HCT116 (cell line): ENCODE measurements at regions not wholly inside any gene's neighbourhood (a gene's known extent, or its start where the extent isn't known, plus 50 kb on each side); places are given as distances from the start of the nearest gene placed in this dataset.

Source experiments
- ATAC-seq: fragments of 200-7000 bp; cut with Tn5 transposase; 2 replicates; pipeline ENCODE4 v1.9.1; 2020; ENCODE audit warnings: mild to moderate bottlenecking, moderate library complexity
- BruUV-seq: library from RNA; stranded (reverse); fragments of 400-500 nt; replicated peaks from 2 replicates; lab custom pipeline; 2021; lab: Mats Ljungman, UMichigan
- CTCF ChIA-PET: fragments of 300-600 bp; sonication (Branson Sonifier 250); formaldehyde crosslinking; loops from one replicate; lab custom pipeline; 2021; ENCODE audit warnings: antibody characterized with exemption; lab: Charles Lee
- POLR2A ChIA-PET: fragments of 300-600, 350-600 bp; sonication (Branson Sonifier 250); formaldehyde crosslinking; loops from one replicate; lab custom pipeline; 2021; ENCODE audit warnings: antibody characterized with exemption; lab: Charles Lee
- RAD21 ChIA-PET, 2 experiments: fragments of 300-600 bp; sonication (Branson Sonifier 250); formaldehyde crosslinking; loops; one replicate each; lab custom pipeline; 2023; ENCODE audit warnings: low total read pairs in 2 of 2; ENCODE audit not compliant: uncharacterized antibody in 2 of 2, unreplicated experiment in 2 of 2, low non-redundant PET in 1 of 2; lab: Charles Lee
- DNase-seq: peaks from one replicate; pipeline ENCODE4 v3.0.0-alpha.2; 2010; ENCODE audit warnings: low read depth, low spot score
- H2AFZ ChIP-seq: fragments of 200-600 bp; shearing (Covaris generic), sonication (generic); 2 replicates; pipeline ENCODE4 v1.6.1; 2017; ENCODE audit warnings: low read depth, mixed run types, mixed read lengths, antibody characterized with exemption, low read length; ENCODE audit not compliant: poor library complexity, severe bottlenecking
- H3K27ac ChIP-seq: 2 replicates; pipeline ENCODE4 v1.5.1; 2012; ENCODE audit warnings: low read depth, low read length
- H3K27me3 ChIP-seq: fragments of 200-600 bp; sonication (generic); 2 replicates; pipeline ENCODE4 v1.6.1; 2016; ENCODE audit warnings: mixed run types, low read length, mixed read lengths; ENCODE audit not compliant: insufficient read depth
- H3K36me3 ChIP-seq, 2 experiments: fragments of 200-500 bp in 1 of 2; fragments of 200-600 bp in 1 of 2; sonication (Bioruptor generic) in 1 of 2; sonication (generic) in 1 of 2; 2 replicates each; pipeline versions ENCODE4 v1.5.1 to v1.6.1; 2014 to 2016; ENCODE audit warnings: low read length in 2 of 2, inconsistent platforms in 1 of 2, mixed read lengths in 1 of 2, mixed run types in 1 of 2; ENCODE audit not compliant: insufficient read depth in 2 of 2, control insufficient read depth in 1 of 2
- H3K4me1 ChIP-seq, 2 experiments: fragments of 200-600 bp in 1 of 2; sonication (generic) in 1 of 2; 2 replicates each; pipeline versions ENCODE4 v1.5.1 to v1.6.1; 2012 to 2017; ENCODE audit warnings: low read length in 2 of 2, inconsistent platforms in 1 of 2, mild to moderate bottlenecking in 1 of 2, mixed read lengths in 1 of 2, mixed run types in 1 of 2, moderate library complexity in 1 of 2; ENCODE audit not compliant: insufficient read depth in 2 of 2, control insufficient read depth in 1 of 2
- H3K4me2 ChIP-seq: fragments of 200-600 bp; sonication (generic); 2 replicates; pipeline ENCODE4 v1.6.1; 2017; ENCODE audit warnings: mixed run types, low read length, mixed read lengths
- H3K4me3 ChIP-seq, 2 experiments: fragments of 200-600 bp in 1 of 2; sonication (generic) in 1 of 2; replicated peaks in 1 of 2; 2 replicates each; pipeline ENCODE4 v1.5.1; 2011 to 2016; ENCODE audit warnings: low read length in 2 of 2, control low read depth in 1 of 2, low read depth in 1 of 2, mild to moderate bottlenecking in 1 of 2, mixed read lengths in 1 of 2, mixed run types in 1 of 2
- H3K79me2 ChIP-seq: fragments of 200-600 bp; sonication (generic); 2 replicates; pipeline ENCODE4 v1.6.1; 2017; ENCODE audit warnings: mild to moderate bottlenecking, mixed run types, low read length, moderate library complexity, mixed read lengths; ENCODE audit not compliant: insufficient read depth
- H3K9ac ChIP-seq: fragments of 200-600 bp; sonication (generic); 2 replicates; pipeline ENCODE4 v1.6.1; 2016; ENCODE audit warnings: low read length, mixed read lengths
- H3K9me2 ChIP-seq: fragments of 200-600 bp; sonication (generic), shearing (Covaris generic); 2 replicates; pipeline ENCODE4 v1.6.1; 2017; ENCODE audit warnings: mixed run types, mild to moderate bottlenecking, moderate library complexity; ENCODE audit not compliant: insufficient read depth
- H3K9me3 ChIP-seq, 2 experiments: fragments of 200-500 bp in 1 of 2; fragments of 200-600 bp in 1 of 2; sonication (Bioruptor generic) in 1 of 2; sonication (generic) in 1 of 2; 2 replicates each; pipeline ENCODE4 v1.6.1; 2014 to 2017; ENCODE audit warnings: low read length in 2 of 2, mixed read lengths in 2 of 2, inconsistent platforms in 1 of 2, low read depth in 1 of 2, mild to moderate bottlenecking in 1 of 2, mixed run types in 1 of 2, moderate library complexity in 1 of 2; ENCODE audit not compliant: control insufficient read depth in 1 of 2, insufficient read depth in 1 of 2
- H4K20me1 ChIP-seq: fragments of 200-600 bp; sonication (generic), shearing (Covaris generic); 2 replicates; pipeline ENCODE4 v1.6.1; 2017; ENCODE audit warnings: mixed run types, mild to moderate bottlenecking, moderate library complexity; ENCODE audit not compliant: insufficient read depth
- ELF1 ChIP-seq: IDR thresholded peaks from 2 replicates; pipeline ENCODE4 v1.6.1; 2012; ENCODE audit warnings: low read depth, borderline replicate concordance
- EZH2 ChIP-seq: fragments of 200-600 bp; sonication (generic); IDR thresholded peaks from 2 replicates; pipeline ENCODE4 v1.6.1; 2017; ENCODE audit warnings: antibody characterized with exemption, mixed run types
- POLR2A ChIP-seq: IDR thresholded peaks from 2 replicates; pipeline ENCODE4 v1.7.0; 2011; ENCODE audit warnings: borderline replicate concordance; ENCODE audit not compliant: insufficient read depth, insufficient read length; ENCODE audit errors: extremely low read depth
- SIN3A ChIP-seq: IDR thresholded peaks from 2 replicates; pipeline ENCODE4 v1.6.1; 2012; ENCODE audit warnings: low read depth
- intact Hi-C: fragments of 100-400 bp; cut with micrococcal nuclease; formaldehyde crosslinking; loops from 2 replicates; pipeline ENCODE4 v1.10.0; 2022
- TF ChIP-seq, protein P1 (sequence below), 3 experiments: fragments of 200-600 bp in 1 of 3; sonication (generic) in 1 of 3; IDR thresholded peaks in 2 of 3; conservative IDR thresholded peaks in 1 of 3; 2 replicates each; pipeline ENCODE4 v1.5.1; 2012 to 2017; ENCODE audit warnings: low read depth in 2 of 3, low read length in 2 of 3, antibody characterized with exemption in 1 of 3, borderline replicate concordance in 1 of 3, control low read depth in 1 of 3, mild to moderate bottlenecking in 1 of 3, mixed read lengths in 1 of 3, mixed run types in 1 of 3, moderate library complexity in 1 of 3; ENCODE audit not compliant: insufficient read depth in 1 of 3
- TF ChIP-seq, protein P2 (sequence below): IDR thresholded peaks from 2 replicates; pipeline ENCODE4 v1.6.1; 2011; ENCODE audit warnings: mild to moderate bottlenecking, low read length, moderate library complexity; ENCODE audit not compliant: insufficient replicate concordance; ENCODE audit errors: extremely low read depth

DNA sequence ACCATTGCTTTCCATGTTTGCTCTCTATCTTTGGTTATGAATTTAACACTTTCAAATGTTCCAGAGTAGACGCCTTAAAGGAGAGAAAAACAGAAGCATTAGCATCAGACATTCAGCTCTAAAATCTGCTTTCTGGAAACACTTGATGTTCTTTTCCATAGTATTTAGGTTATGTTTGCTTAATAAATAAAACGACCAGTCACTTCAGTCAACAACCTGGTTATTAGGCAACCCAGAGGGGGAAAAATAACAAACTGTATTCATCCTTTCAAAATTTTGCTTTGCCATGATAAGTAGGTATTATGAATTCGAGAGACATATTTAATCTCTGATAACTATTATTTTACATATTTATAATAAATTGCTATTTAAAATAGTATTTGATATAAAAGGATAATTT lies 1044.7 kb downstream of the CDH9 start:
- no peaks in the 10 kb centered on the region for H3K4me1 ChIP-seq
- DNase-seq = no peak
- ChIA-PET POLR2A (no interaction called here), RAD21 (no interaction called here)
- H3K9ac ChIP-seq = no peak overlapping the region
- H3K79me2 ChIP-seq = no peaks in the 10 kb centered on the region
- peaks cover 0 to 13% of the 10 kb centered on the region in 2 experiments; a peak in 2 of 4 replicates for H3K9me3 ChIP-seq
- no peak overlapping the region for H2AFZ ChIP-seq
- intact Hi-C loops = no loop called here
- H3K4me2 ChIP-seq = no peak overlapping the region
- TF ChIP-seq, protein P1, sequence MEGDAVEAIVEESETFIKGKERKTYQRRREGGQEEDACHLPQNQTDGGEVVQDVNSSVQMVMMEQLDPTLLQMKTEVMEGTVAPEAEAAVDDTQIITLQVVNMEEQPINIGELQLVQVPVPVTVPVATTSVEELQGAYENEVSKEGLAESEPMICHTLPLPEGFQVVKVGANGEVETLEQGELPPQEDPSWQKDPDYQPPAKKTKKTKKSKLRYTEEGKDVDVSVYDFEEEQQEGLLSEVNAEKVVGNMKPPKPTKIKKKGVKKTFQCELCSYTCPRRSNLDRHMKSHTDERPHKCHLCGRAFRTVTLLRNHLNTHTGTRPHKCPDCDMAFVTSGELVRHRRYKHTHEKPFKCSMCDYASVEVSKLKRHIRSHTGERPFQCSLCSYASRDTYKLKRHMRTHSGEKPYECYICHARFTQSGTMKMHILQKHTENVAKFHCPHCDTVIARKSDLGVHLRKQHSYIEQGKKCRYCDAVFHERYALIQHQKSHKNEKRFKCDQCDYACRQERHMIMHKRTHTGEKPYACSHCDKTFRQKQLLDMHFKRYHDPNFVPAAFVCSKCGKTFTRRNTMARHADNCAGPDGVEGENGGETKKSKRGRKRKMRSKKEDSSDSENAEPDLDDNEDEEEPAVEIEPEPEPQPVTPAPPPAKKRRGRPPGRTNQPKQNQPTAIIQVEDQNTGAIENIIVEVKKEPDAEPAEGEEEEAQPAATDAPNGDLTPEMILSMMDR (IDR thresholded peaks at IDR 0.05 in 2 of 3, conservative IDR thresholded peaks at IDR 0.05 in 1 of 3; ENCODE audit: borderline replicate concordance in 1 of 3, insufficient read depth in 1 of 3, low read depth in 2 of 3, low read length in 2 of 3) = no peak
- TF ChIP-seq POLR2A = no peak
- TF ChIP-seq, protein P2, sequence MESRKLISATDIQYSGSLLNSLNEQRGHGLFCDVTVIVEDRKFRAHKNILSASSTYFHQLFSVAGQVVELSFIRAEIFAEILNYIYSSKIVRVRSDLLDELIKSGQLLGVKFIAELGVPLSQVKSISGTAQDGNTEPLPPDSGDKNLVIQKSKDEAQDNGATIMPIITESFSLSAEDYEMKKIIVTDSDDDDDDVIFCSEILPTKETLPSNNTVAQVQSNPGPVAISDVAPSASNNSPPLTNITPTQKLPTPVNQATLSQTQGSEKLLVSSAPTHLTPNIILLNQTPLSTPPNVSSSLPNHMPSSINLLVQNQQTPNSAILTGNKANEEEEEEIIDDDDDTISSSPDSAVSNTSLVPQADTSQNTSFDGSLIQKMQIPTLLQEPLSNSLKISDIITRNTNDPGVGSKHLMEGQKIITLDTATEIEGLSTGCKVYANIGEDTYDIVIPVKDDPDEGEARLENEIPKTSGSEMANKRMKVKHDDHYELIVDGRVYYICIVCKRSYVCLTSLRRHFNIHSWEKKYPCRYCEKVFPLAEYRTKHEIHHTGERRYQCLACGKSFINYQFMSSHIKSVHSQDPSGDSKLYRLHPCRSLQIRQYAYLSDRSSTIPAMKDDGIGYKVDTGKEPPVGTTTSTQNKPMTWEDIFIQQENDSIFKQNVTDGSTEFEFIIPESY = no peak
- TF ChIP-seq EZH2 = no peak
- TF ChIP-seq, all 23 proteins: peak for 0
- no peaks in the 10 kb centered on the region for H4K20me1 ChIP-seq
- no peaks in the 10 kb centered on the region for H3K27me3 ChIP-seq
- no peaks in the 10 kb centered on the region for H3K9me2 ChIP-seq
- CTCF ChIA-PET = no interaction called here
- no peaks in the 10 kb centered on the region for H3K36me3 ChIP-seq
- no peak for ATAC-seq
- no peak overlapping the region for H3K27ac ChIP-seq
- BruUV-seq = no TSS peak
- H3K4me3 ChIP-seq = no peak overlapping the region

DNA sequence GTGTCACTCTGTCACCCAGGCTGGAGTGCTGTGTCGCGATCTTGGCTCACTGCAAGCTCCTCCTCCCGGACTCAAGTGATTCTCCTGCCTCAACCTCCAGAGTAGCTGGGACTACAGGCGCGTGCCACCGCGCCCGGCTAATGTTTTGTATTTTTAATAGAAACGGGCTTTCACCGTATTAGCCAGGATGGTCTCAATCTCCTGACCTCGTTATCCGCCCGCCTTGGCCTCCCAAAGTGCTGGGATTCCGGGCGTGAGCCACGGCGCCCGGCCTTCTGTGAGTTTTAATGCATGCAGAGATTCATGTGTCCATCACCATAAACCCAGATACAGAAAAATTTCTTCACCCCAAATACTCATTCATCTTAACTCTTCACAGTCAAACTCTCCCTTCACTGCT lies 1046.7 kb downstream of the CDH9 start:
- CTCF ChIA-PET = no interaction called here

More for the DNA sequence above, 1046.7 kb downstream of the CDH9 start:
- H3K9me3 ChIP-seq = peaks cover 4 to 13% of the 10 kb centered on the region in 2 experiments; a peak in 2 of 4 replicates
- no peak overlapping the region for H3K4me3 ChIP-seq
- no peak overlapping the region for H3K4me2 ChIP-seq
- H3K9ac ChIP-seq = no peak overlapping the region
- ATAC-seq = no peak
- no peaks in the 10 kb centered on the region for H3K4me1 ChIP-seq
- no peaks in the 10 kb centered on the region for H3K27me3 ChIP-seq
- no peak overlapping the region for H2AFZ ChIP-seq
- H3K79me2 ChIP-seq = no peaks in the 10 kb centered on the region
- RAD21 ChIA-PET = no interaction called here
- DNase-seq = no peak
- H3K36me3 ChIP-seq = no peaks in the 10 kb centered on the region
- no peaks in the 10 kb centered on the region for H4K20me1 ChIP-seq
- H3K27ac ChIP-seq = no peak overlapping the region
- no TSS peak for BruUV-seq
- no peak for TF ChIP-seq ELF1
- no peak for TF ChIP-seq SIN3A
- intact Hi-C loops = no loop called here
- POLR2A ChIA-PET = no interaction called here
- no peaks in the 10 kb centered on the region for H3K9me2 ChIP-seq
